ENCODE measurements at regions not wholly inside any gene's neighbourhood (a gene's known extent, or its start where the extent isn't known, plus 50 kb on each side); places are given as distances from the start of the nearest gene placed in this dataset.

- no peak for TF ChIP-seq CTCF (IDR thresholded peaks at IDR 0.05)
- TF ChIP-seq POLR2A (IDR thresholded peaks at IDR 0.05), result no peak
- no peak for TF ChIP-seq POLR2AphosphoS5 (IDR thresholded peaks at IDR 0.05)
These were observed 372.0 kb downstream of the PLK2 start for GRCh38 chr5:58087905-58088304.
